ENCODE measurements at regions not wholly inside any gene's neighbourhood (a gene's known extent, or its start where the extent isn't known, plus 50 kb on each side); places are given as distances from the start of the nearest gene placed in this dataset.

DNA sequence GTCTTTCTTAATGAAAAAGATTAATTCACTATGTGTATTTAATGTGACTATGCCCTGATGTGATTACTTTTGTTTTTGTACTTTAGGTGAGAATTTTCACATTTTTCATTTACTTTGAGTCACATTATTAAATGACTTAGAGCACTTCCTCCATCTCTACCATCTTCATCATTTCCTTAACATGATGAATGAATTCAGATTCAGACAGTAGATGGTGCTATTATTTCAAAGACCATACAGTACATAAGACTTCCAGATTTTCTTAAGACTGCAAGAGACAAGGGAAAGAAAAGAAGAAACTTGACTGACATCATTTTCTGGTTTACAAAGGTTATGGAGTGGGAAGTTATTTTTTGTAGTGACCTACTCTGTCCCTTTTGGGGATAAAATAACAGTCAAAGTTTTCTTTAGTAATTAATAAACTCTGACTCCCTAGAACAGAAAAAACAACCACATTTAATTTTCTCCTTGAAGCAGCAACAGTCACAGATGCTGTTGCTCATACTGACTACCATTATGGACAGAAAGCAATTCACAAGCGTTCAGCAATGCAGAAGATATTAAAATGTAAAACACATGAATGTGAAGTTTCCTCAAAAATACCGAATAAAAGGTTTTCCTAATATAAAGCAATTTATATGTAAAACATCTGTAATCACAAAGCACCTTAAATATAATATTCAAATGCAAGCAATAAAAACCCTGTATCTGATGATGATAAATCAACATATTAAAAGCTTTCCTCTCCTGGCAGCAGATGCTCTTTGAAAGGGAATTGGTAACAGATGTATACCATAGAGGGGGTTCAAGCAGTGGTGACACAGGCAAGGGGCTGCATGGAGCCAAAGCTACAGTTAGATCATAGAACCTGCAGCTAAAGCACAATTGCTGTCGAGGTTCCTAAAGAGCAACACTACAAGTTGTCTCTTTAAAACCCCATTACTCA, 1010.9 kb upstream of the NXPH2 start:
- no peaks in the 10 kb centered on the region for H3K27me3 ChIP-seq (ENCODE audit: control insufficient read depth, insufficient read depth, low read length)
- ChIA-PET CTCF (no interaction called here), POLR2A (no interaction called here)
- H3K4me3 ChIP-seq (ENCODE audit: low read depth in 2 of 2, low read length in 2 of 2) = no peak overlapping the region
- intact Hi-C loops (cut with micrococcal nuclease; ENCODE audit: unreplicated experiment) (loop anchor here (10.0 kb wide), 1 partner anchor 1074 kb away; no protein-coding TSS in a partner anchor), in situ Hi-C loops (cut with HindIII; ENCODE audit: low pct_unique_long_range_greater_than_20kb, low sequenced_read_pairs) (no loop called here)
- H3K27ac ChIP-seq (ENCODE audit: low read length) = no peak overlapping the region
- BruUV-seq (replicated peaks) = no TSS peak
- ATAC-seq (no peak), DNase-seq (ENCODE audit: low read depth, low spot score) (peak; percentile 2)
- no peaks in the 10 kb centered on the region for H3K36me3 ChIP-seq (ENCODE audit: control insufficient read depth, insufficient read depth, low read length)
- TF ChIP-seq, protein P1, sequence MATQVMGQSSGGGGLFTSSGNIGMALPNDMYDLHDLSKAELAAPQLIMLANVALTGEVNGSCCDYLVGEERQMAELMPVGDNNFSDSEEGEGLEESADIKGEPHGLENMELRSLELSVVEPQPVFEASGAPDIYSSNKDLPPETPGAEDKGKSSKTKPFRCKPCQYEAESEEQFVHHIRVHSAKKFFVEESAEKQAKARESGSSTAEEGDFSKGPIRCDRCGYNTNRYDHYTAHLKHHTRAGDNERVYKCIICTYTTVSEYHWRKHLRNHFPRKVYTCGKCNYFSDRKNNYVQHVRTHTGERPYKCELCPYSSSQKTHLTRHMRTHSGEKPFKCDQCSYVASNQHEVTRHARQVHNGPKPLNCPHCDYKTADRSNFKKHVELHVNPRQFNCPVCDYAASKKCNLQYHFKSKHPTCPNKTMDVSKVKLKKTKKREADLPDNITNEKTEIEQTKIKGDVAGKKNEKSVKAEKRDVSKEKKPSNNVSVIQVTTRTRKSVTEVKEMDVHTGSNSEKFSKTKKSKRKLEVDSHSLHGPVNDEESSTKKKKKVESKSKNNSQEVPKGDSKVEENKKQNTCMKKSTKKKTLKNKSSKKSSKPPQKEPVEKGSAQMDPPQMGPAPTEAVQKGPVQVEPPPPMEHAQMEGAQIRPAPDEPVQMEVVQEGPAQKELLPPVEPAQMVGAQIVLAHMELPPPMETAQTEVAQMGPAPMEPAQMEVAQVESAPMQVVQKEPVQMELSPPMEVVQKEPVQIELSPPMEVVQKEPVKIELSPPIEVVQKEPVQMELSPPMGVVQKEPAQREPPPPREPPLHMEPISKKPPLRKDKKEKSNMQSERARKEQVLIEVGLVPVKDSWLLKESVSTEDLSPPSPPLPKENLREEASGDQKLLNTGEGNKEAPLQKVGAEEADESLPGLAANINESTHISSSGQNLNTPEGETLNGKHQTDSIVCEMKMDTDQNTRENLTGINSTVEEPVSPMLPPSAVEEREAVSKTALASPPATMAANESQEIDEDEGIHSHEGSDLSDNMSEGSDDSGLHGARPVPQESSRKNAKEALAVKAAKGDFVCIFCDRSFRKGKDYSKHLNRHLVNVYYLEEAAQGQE (IDR thresholded peaks at IDR 0.05; ENCODE audit: insufficient read depth in 1 of 2, low read depth in 2 of 2, low read length in 1 of 2) = no peak
- TF ChIP-seq POLR2AphosphoS5 (IDR thresholded peaks at IDR 0.05; ENCODE audit: low read depth, low read length) = no peak
- TF ChIP-seq, protein P2, sequence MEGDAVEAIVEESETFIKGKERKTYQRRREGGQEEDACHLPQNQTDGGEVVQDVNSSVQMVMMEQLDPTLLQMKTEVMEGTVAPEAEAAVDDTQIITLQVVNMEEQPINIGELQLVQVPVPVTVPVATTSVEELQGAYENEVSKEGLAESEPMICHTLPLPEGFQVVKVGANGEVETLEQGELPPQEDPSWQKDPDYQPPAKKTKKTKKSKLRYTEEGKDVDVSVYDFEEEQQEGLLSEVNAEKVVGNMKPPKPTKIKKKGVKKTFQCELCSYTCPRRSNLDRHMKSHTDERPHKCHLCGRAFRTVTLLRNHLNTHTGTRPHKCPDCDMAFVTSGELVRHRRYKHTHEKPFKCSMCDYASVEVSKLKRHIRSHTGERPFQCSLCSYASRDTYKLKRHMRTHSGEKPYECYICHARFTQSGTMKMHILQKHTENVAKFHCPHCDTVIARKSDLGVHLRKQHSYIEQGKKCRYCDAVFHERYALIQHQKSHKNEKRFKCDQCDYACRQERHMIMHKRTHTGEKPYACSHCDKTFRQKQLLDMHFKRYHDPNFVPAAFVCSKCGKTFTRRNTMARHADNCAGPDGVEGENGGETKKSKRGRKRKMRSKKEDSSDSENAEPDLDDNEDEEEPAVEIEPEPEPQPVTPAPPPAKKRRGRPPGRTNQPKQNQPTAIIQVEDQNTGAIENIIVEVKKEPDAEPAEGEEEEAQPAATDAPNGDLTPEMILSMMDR (IDR thresholded peaks at IDR 0.05) = peak; percentile 39; the same call in 1 of the 2 replicates
- no peak for TF ChIP-seq SIN3A (IDR thresholded peaks at IDR 0.05; ENCODE audit: borderline replicate concordance, insufficient read depth, low read depth, low read length)
- no peak for TF ChIP-seq TCF7L2 (IDR thresholded peaks at IDR 0.05; ENCODE audit: low read depth, low read length)
- H3K9me3 ChIP-seq (ENCODE audit: control insufficient read depth, insufficient read depth, low read depth, low read length) = no peaks in the 10 kb centered on the region
- H3K4me1 ChIP-seq (ENCODE audit: control insufficient read depth, insufficient read depth, low read length) = no peaks in the 10 kb centered on the region

DNA sequence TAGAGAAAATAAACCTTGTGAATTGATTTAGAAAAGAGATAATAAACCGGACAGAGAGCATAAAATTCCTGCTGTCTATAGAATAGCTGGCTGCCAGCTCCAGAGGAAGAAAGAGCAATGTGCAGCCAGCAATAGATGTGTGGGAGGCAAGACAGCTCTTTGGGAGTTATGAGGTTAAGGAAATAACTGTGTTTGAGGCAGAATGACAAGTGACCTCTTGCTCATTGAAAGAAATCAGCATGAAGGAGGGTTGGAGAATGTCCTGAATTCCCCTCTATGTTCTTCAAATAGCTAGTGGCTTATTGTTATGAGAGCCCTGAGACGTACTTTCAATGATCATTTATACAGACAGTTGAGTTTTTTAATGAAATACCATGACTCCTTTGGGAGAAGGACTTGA, 1009.9 kb upstream of the NXPH2 start:
- no peak overlapping the region for H3K4me3 ChIP-seq (ENCODE audit: low read depth in 2 of 2, low read length in 2 of 2)
- ChIA-PET POLR2A (no interaction called here), CTCF (no interaction called here)
- H3K9me3 ChIP-seq (ENCODE audit: control insufficient read depth, insufficient read depth, low read depth, low read length) = no peaks in the 10 kb centered on the region
- TF ChIP-seq SIN3A (IDR thresholded peaks at IDR 0.05; ENCODE audit: borderline replicate concordance, insufficient read depth, low read depth, low read length) (no peak), TCF7L2 (IDR thresholded peaks at IDR 0.05; ENCODE audit: low read depth, low read length) (no peak), POLR2AphosphoS5 (IDR thresholded peaks at IDR 0.05; ENCODE audit: low read depth, low read length) (no peak)
- TF ChIP-seq, protein P2 (IDR thresholded peaks at IDR 0.05) = no peak
- TF ChIP-seq, protein P1 (IDR thresholded peaks at IDR 0.05; ENCODE audit: insufficient read depth in 1 of 2, low read depth in 2 of 2, low read length in 1 of 2) = no peak
- no peaks in the 10 kb centered on the region for H3K36me3 ChIP-seq (ENCODE audit: control insufficient read depth, insufficient read depth, low read length)
- no peak for DNase-seq (ENCODE audit: low read depth, low spot score)
- no peaks in the 10 kb centered on the region for H3K4me1 ChIP-seq (ENCODE audit: control insufficient read depth, insufficient read depth, low read length)
- intact Hi-C loops (cut with micrococcal nuclease; ENCODE audit: unreplicated experiment) = loop anchor here (10.0 kb wide), 1 partner anchor 1075 kb away; no protein-coding TSS in a partner anchor
- BruUV-seq (replicated peaks) = no TSS peak
- H3K27me3 ChIP-seq (ENCODE audit: control insufficient read depth, insufficient read depth, low read length) = no peaks in the 10 kb centered on the region
- in situ Hi-C loops (cut with HindIII; ENCODE audit: low pct_unique_long_range_greater_than_20kb, low sequenced_read_pairs) = no loop called here
- ATAC-seq = no peak
- no peak overlapping the region for H3K27ac ChIP-seq (ENCODE audit: low read length)
